ENCODE measurements at regions not wholly inside any gene's neighbourhood (a gene's known extent, or its start where the extent isn't known, plus 50 kb on each side); places are given as distances from the start of the nearest gene placed in this dataset.
"Not testable (repeated sequence)": the region's sequence is repeated elsewhere in the genome, so short reads cannot be mapped to it uniquely, and the experiment has no call there.

DNA sequence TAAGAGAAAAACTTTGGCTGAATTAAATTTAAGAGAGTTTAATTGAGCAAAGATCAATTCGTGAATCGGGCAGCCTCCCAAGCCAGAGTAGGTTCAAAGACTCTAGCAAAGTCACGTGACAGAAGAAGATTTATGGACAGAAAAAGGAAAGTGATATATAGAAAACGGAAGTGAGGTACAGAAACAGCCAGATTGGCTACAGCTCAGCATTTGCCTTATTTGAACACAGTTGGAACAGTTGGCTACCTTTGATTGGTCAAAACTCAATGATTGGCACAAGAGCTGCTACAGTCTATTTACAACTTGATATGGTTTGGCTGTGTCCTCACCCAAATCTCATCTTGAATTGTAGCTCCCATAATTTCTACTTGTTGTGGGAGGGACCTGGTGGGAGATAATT is 102.6 kb downstream of the PLG start:
- no peak for DNase-seq

- DNase-seq, result no peak
These were observed 106.2 kb downstream of the PLG start for GRCh38 chr6:160808263-160808662.

GRCh38 chr6:160810238-160810637 is 108.2 kb downstream of the PLG start:
- no peak for DNase-seq

GRCh38 chr6:160812097-160812496 is 110.1 kb downstream of the PLG start:
- DNase-seq, result no peak

DNA sequence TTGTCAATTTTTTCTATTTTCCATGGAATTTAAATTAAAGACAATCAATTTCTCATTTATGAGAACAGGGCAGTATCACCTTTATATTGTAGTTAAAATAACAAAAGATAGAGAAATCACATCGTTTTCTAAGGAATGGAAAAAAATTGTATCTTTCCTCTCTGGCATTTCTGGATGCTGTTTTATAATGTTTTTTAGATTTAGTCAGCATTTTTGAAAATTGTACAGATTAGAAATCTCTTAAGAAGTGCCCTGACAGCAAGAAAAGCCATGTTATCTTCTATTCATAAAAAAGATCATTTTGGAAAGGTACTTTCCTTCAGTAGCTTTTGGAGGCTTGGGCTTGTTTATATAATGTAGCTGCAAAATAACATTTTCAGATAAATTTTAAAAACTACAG is 116.9 kb downstream of the PLG start:
- no peak for DNase-seq

- not testable (repeated sequence) for DNase-seq
These were observed 118.6 kb downstream of the PLG start for GRCh38 chr6:160820661-160821060.

GRCh38 chr6:160831739-160832138 is 129.7 kb downstream of the PLG start:
- DNase-seq, result no peak

- no peak for DNase-seq
These were observed 130.4 kb downstream of the PLG start for GRCh38 chr6:160832422-160832821.

- no peak for DNase-seq
These were observed 135.1 kb downstream of the PLG start for GRCh38 chr6:160837146-160837545.

DNA sequence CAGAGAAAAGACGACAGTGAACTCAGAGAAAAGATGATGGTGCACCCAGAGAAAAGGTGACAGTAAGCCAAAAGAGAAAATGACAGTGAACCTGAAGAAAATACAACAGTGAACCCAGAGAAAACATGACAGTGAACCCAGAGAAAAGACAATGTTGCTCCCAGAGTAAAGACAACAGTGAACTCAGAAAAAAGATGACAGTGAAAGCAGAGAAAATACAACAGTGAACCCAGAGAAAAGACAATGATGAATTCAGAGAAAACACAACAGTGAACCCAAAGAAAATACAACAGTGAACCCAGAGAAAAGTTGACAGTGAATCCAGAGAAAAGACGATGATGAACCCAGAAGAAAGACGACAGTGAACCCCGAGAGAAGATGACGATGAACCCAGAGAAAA is 140.5 kb upstream of the MAP3K4 start:
- DNase-seq, result no peak

- DNase-seq, result no peak
These were observed 137.6 kb upstream of the MAP3K4 start for GRCh38 chr6:160853946-160854345.

- DNase-seq, result no peak
These were observed 132.7 kb upstream of the MAP3K4 start for GRCh38 chr6:160858886-160859285.

- no peak for DNase-seq
These were observed 131.7 kb upstream of the MAP3K4 start for GRCh38 chr6:160859822-160860221.

GRCh38 chr6:160861824-160862223 is 129.7 kb upstream of the MAP3K4 start:
- no peak for DNase-seq

DNA sequence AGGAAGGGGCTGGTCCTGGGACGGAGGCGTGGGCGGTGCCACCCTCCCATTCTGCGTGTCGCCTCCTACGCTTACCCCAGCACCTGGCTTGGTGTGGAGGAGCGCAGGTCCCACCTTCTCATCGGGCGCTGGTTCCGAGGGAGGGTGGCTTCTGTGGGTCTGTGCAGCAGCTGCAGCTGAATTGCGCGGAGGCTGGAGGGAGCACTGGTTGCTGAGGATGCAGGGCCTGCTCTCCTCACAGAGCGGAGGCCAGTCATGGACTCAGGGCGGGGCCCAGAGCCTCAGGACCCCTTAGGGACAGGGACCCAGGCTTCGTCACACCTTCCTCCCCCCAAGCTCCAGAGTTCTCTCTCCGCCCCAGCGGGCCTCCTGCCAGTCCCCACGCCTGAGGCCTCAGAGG is 127.8 kb upstream of the MAP3K4 start:
- no peak for DNase-seq

GRCh38 chr6:160871320-160871719 is 120.2 kb upstream of the MAP3K4 start:
- no peak for DNase-seq

DNA sequence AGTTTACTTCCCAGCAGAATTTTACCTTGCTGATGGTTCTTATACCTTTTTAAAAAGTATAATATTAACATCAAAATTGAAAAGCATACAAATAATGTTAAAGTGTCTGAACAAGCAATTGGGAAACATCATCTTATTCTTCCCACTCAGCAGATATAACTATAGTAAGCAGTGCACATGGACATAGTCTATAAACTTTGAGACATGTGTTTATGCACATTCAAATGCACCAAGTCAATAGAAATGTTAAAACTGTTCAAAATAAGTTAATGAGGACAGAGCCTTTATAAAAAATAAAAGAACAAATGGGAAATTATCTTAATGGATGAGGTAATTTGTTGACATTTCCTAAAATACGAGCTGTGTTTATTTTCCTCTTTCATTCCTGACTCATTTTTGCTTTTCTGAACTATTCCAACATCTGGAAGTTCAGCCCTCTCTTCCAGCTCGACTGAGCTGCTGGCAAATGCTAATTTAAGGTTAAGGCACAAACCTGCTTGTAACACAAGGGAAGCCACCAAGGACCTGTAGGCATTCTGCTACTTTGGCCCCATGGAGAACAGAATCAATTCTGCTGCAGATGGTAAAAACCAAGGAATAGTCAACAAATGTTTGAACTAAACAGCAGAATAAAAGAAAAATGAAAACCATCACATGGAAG is 110.3 kb upstream of the MAP3K4 start:
- no peak for DNase-seq

DNA sequence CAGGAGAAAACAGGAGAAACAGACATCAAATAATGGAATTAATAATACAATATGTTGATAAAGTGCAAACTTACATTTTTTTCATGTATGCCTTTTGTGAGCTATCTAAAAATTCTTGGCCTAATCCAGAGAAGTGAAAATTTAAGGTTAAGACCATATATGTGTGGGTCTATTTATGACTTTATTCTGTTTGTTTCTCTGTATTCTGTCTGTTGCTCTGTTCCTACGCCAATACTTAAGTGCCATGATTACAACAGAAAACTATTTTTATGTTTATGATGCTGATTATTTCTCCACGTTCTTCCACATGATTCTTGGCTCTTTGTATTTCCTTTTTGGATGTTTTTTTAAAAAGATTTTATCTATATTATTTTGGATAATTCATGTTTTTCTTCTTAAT is 109.6 kb upstream of the MAP3K4 start:
- DNase-seq, result no peak

GRCh38 chr6:160882791-160883279 is 108.7 kb upstream of the MAP3K4 start:
- DNase-seq, result no peak

DNA sequence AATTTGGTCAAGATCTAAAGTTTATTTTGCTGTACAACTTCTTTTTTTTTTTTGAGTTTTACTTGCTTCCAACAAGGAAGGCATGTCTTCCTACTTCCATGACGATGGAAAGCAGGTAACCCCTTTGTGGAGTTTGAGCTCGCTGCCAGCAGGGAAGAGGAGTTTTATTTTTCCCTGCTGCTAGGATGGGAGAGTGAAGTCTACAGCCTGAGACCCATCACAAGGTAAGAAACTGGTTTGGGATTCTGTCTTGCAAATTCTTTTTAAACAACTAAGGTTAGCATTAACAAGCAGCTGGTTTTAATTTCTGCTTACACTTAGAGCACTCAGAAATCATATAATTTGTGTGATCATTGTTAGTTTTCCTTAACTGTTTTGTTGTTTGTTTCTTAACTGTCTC is 108.0 kb upstream of the MAP3K4 start:
- no peak for DNase-seq

DNA sequence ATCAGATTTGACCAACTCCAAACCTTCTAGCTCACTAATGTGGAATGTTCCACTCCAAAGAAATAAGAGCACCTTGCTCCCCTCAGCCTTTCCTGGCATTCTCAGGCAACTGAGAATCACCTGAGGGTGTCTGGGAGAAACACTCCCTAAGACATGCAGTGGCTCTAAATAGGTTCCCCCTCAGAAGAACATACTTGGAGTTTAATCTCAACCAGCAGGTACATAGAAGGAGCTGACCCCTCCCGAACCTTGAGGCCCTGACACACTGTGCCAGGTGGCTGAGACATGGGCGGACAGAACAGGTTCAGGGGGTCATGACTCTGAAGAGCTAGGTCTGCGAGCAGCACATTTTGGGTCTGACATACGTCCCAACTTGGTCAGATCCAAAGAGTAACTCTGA is 107.6 kb upstream of the MAP3K4 start:
- no peak for DNase-seq

DNA sequence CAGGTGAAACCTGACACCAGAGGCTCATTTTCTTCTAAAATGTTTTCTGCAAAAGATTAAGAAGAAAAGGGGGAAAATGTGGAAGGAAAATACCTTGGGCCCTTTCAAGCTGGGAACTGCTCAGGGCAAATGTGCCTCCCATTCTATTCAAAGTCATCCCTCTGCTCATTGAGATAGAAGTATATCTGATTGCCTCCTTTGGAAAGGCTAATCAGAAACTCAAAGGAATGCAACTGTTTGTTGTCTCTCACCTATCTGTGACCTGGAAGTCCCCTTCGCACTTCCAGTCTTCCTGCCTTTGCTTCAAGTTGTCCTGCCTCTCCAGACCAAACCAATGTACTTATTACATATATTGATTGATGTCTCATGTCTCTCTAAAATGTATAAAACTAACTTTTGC is 102.4 kb upstream of the MAP3K4 start:
- not testable (repeated sequence) for DNase-seq

GRCh38 chr6:160891690-160892089 is 99.9 kb upstream of the MAP3K4 start:
- no peak for DNase-seq

GRCh38 chr6:160895562-160895961 is 96.0 kb upstream of the MAP3K4 start:
- DNase-seq, result no peak

DNA sequence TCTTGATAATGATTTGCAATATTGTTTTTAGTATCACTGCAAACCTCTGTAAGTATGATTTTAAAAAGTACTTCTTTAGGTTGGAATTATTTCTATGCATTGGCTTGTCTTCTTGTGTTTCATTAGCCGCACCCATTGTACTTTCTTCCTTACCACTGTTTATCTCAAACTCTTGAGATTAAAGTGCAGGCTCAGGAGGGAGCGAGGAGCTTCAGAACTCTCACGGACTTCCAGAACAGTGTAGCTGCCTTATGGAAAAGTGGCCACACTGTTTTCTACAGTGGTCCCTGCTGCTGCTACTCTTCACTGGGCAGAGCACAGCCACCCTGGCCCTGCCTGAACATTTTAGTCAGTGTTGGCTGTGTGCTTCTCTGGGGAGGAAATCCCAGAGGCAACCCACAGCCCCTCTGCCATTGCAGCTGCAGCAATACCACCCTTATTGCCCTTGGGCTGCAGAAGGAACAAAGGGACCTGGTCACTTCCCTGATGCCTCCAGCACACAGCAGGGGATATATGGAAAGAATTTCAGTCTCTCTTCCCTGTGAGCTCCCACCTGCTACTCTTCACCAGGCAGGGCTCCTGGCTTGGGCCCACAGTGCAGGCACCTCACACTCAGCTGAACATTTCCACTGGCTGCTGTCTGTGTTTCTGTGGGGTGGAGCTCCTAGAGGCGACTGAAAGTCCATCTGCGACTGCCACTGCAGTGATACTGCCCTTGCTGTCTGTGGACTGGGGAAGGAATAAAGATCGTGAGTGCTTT is 91.7 kb upstream of the MAP3K4 start:
- DNase-seq, result no peak
